ENCODE measurements at regions not wholly inside any gene's neighbourhood (a gene's known extent, or its start where the extent isn't known, plus 50 kb on each side); places are given as distances from the start of the nearest gene placed in this dataset.

- Histone ChIP-seq H3K9ac (ENCODE audit: low read depth, low read length) (no peak overlapping the region), H3K27me3 (ENCODE audit: control insufficient read depth, insufficient read depth, low read length) (no peaks in the 10 kb centered on the region), H3K4me3 (ENCODE audit: low read depth, low read length) (no peak overlapping the region), H3K4me1 (ENCODE audit: control insufficient read depth, insufficient read depth, low read length) (peaks cover 4% of the 10 kb centered on the region), H3K9me3 (ENCODE audit: control insufficient read depth, insufficient read depth, low read length) (no peaks in the 10 kb centered on the region), H3K36me3 (ENCODE audit: control insufficient read depth, insufficient read depth, low read length) (no peaks in the 10 kb centered on the region)
Observed at GRCh38 chr20:10774357-10774943, 100.7 kb upstream of the JAG1 start.

GRCh38 chr20:10777710-10778109 is 103.9 kb upstream of the JAG1 start:
- Histone ChIP-seq H3K27me3 (ENCODE audit: control insufficient read depth, insufficient read depth, low read length) (no peaks in the 10 kb centered on the region), H3K4me3 (ENCODE audit: low read depth, low read length) (no peak overlapping the region), H3K36me3 (ENCODE audit: control insufficient read depth, insufficient read depth, low read length) (no peaks in the 10 kb centered on the region), H3K9me3 (ENCODE audit: control insufficient read depth, insufficient read depth, low read length) (no peaks in the 10 kb centered on the region), H3K4me1 (ENCODE audit: control insufficient read depth, insufficient read depth, low read length) (no peaks in the 10 kb centered on the region), H3K9ac (ENCODE audit: low read depth, low read length) (no peak overlapping the region)

- Histone ChIP-seq H3K9me3 (ENCODE audit: control insufficient read depth, insufficient read depth, low read length) (no peaks in the 10 kb centered on the region), H3K27me3 (ENCODE audit: control insufficient read depth, insufficient read depth, low read length) (no peaks in the 10 kb centered on the region), H3K4me1 (ENCODE audit: control insufficient read depth, insufficient read depth, low read length) (peaks cover 15% of the 10 kb centered on the region), H3K4me3 (ENCODE audit: low read depth, low read length) (no peak overlapping the region), H3K9ac (ENCODE audit: low read depth, low read length) (no peak overlapping the region), H3K36me3 (ENCODE audit: control insufficient read depth, insufficient read depth, low read length) (no peaks in the 10 kb centered on the region)
Observed at GRCh38 chr20:10779911-10780310, 106.1 kb upstream of the JAG1 start.

DNA sequence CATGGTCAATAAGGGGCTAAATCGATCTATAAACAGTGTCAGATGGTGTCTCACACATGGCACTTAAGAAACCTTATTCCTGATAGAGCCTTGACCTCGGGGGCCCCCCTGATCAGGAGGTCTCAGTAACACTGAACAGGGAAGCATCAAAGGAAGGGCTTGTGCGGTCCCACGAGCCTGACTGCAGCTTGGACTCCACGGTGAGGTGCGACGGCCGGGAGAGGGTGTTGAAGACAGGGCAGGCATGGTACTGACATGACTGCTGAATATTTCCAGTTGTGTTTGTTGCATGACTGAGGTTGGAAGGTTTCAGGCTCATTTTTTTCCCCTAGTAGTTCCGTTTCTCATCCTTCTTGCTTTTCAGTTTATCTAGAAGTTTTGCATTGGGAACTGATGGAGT is 107.1 kb upstream of the JAG1 start:
- Histone ChIP-seq H3K27me3 (ENCODE audit: control insufficient read depth, insufficient read depth, low read length) (no peaks in the 10 kb centered on the region), H3K9ac (ENCODE audit: low read depth, low read length) (no peak overlapping the region), H3K36me3 (ENCODE audit: control insufficient read depth, insufficient read depth, low read length) (no peaks in the 10 kb centered on the region), H3K4me3 (ENCODE audit: low read depth, low read length) (no peak overlapping the region), H3K9me3 (ENCODE audit: control insufficient read depth, insufficient read depth, low read length) (no peaks in the 10 kb centered on the region), H3K4me1 (ENCODE audit: control insufficient read depth, insufficient read depth, low read length) (peaks cover 15% of the 10 kb centered on the region)

GRCh38 chr20:10781526-10781925 is 107.7 kb upstream of the JAG1 start:
- H3K9ac ChIP-seq (ENCODE audit: low read depth, low read length), result no peak overlapping the region

DNA sequence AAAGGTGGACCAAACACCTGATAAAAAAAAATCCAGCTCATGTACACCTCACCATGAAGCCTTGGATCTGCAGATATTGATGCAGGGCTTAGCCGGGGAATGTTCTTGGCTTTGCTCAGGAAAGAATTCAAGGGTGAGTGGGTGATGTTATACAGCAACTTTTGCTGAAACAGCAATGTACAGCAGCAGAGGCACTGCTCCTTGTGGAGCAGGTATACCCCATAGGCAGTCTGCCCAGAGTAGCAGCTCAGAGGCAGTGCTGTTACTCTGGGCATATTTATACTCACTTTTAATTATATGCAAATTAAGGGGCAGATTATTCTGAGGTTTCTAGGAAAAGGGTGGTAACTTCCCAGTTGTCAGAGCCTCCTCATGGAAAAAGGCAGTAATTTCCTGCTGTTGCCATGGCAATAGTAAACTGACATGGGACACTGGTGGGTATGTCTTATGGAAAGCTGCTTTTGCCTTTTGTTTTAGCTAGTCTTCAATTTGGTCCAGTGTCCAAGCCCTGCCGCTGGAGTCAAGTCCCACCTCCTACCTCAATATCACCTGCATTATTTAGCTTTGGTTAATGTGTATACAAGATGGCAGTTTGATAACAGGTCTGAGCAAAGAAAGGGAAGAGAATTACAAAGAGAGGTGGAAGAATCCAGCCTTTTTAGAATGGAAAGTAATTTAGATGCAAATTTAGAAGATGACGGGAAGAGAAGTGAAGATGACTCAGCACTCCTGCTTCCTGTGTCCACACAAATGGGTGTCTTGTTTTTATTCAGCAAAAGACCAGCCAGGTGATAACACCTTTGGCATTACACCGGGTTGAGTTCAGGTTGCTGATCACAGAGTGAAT is 110.1 kb upstream of the JAG1 start:
- Histone ChIP-seq H3K4me3 (ENCODE audit: low read depth, low read length) (no peak overlapping the region), H3K9ac (ENCODE audit: low read depth, low read length) (no peak overlapping the region), H3K36me3 (ENCODE audit: control insufficient read depth, insufficient read depth, low read length) (no peaks in the 10 kb centered on the region)

More at GRCh38 chr20:10781526-10781925, 107.7 kb upstream of the JAG1 start:
- Histone ChIP-seq H3K36me3 (ENCODE audit: control insufficient read depth, insufficient read depth, low read length) (no peaks in the 10 kb centered on the region), H3K27me3 (ENCODE audit: control insufficient read depth, insufficient read depth, low read length) (no peaks in the 10 kb centered on the region), H3K4me1 (ENCODE audit: control insufficient read depth, insufficient read depth, low read length) (peaks cover 15% of the 10 kb centered on the region), H3K4me3 (ENCODE audit: low read depth, low read length) (no peak overlapping the region), H3K9me3 (ENCODE audit: control insufficient read depth, insufficient read depth, low read length) (no peaks in the 10 kb centered on the region)

DNA sequence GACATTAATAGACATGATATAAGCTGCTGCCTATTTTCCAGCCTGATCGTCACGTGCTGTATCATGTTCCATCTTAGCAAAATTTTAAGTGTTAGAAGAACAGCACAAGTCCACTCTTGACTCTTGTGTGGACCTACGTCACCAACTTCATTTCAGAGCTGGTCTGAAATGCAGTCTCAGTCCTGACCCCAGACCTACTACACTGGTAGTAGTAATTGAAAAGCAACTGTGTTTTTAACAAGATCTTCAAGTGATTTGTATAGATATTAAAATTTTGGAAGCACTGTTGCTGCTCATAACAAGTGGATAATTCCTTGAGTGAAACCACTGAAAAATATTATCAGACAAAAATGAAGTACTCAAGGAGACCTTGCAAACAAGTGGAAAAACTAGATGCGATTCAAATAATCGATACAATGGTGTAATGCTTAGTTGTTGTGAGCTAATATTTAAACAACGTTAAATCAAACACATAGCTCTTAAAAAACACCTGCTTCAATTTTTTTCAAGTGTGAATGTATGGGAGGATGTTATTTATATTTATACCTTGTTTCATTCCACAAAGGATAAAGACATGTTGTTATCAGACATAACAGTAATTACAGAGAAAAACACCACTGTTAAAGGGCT is 110.9 kb upstream of the JAG1 start:
- H3K27me3 ChIP-seq (ENCODE audit: control insufficient read depth, insufficient read depth, low read length), result no peaks in the 10 kb centered on the region
- H3K9me3 ChIP-seq (ENCODE audit: control insufficient read depth, insufficient read depth, low read length), result no peaks in the 10 kb centered on the region
- no peak overlapping the region for H3K4me3 ChIP-seq (ENCODE audit: low read depth, low read length)
- H3K36me3 ChIP-seq (ENCODE audit: control insufficient read depth, insufficient read depth, low read length), result no peaks in the 10 kb centered on the region
- peaks cover 15% of the 10 kb centered on the region for H3K4me1 ChIP-seq (ENCODE audit: control insufficient read depth, insufficient read depth, low read length)
- H3K9ac ChIP-seq (ENCODE audit: low read depth, low read length), result no peak overlapping the region

More for the DNA sequence above, 110.1 kb upstream of the JAG1 start:
- H3K9me3 ChIP-seq (ENCODE audit: control insufficient read depth, insufficient read depth, low read length), result no peaks in the 10 kb centered on the region
- no peaks in the 10 kb centered on the region for H3K27me3 ChIP-seq (ENCODE audit: control insufficient read depth, insufficient read depth, low read length)
- H3K4me1 ChIP-seq (ENCODE audit: control insufficient read depth, insufficient read depth, low read length), result peaks cover 15% of the 10 kb centered on the region

GRCh38 chr20:10786678-10787077 is 112.9 kb upstream of the JAG1 start:
- peaks cover 15% of the 10 kb centered on the region for H3K4me1 ChIP-seq (ENCODE audit: control insufficient read depth, insufficient read depth, low read length)
- H3K9me3 ChIP-seq (ENCODE audit: control insufficient read depth, insufficient read depth, low read length), result no peaks in the 10 kb centered on the region
- no peak overlapping the region for H3K9ac ChIP-seq (ENCODE audit: low read depth, low read length)
- H3K4me3 ChIP-seq (ENCODE audit: low read depth, low read length), result no peak overlapping the region
- no peaks in the 10 kb centered on the region for H3K36me3 ChIP-seq (ENCODE audit: control insufficient read depth, insufficient read depth, low read length)
- no peaks in the 10 kb centered on the region for H3K27me3 ChIP-seq (ENCODE audit: control insufficient read depth, insufficient read depth, low read length)

- H3K9ac ChIP-seq (ENCODE audit: low read depth, low read length), result no peak overlapping the region
- H3K4me1 ChIP-seq (ENCODE audit: control insufficient read depth, insufficient read depth, low read length), result peaks cover 15% of the 10 kb centered on the region
- H3K9me3 ChIP-seq (ENCODE audit: control insufficient read depth, insufficient read depth, low read length), result no peaks in the 10 kb centered on the region
- no peaks in the 10 kb centered on the region for H3K36me3 ChIP-seq (ENCODE audit: control insufficient read depth, insufficient read depth, low read length)
- no peak overlapping the region for H3K4me3 ChIP-seq (ENCODE audit: low read depth, low read length)
- no peaks in the 10 kb centered on the region for H3K27me3 ChIP-seq (ENCODE audit: control insufficient read depth, insufficient read depth, low read length)
Observed at GRCh38 chr20:10788055-10788454, 114.3 kb upstream of the JAG1 start.

DNA sequence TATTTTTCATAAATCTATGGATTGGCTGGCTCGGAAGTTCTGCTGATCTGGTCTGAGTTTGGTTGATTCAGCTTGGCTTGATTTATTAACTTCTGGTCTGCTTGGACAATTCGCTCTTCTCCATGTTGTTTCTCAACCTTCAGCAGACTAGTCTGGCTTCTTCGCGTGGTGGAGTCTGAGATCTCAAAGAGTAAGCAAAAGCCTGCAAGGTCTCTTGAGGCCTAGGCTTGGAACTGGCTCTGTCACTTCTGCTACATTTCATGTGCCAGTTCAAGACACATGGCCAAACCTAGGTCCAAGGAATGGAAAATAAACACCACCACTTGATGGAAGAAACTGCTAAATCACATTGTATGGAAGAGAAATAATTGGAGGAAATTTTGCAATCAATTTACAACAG is 115.1 kb upstream of the JAG1 start:
- no peak overlapping the region for H3K9ac ChIP-seq (ENCODE audit: low read depth, low read length)
- no peak overlapping the region for H3K4me3 ChIP-seq (ENCODE audit: low read depth, low read length)
- no peaks in the 10 kb centered on the region for H3K9me3 ChIP-seq (ENCODE audit: control insufficient read depth, insufficient read depth, low read length)

GRCh38 chr20:10789386-10789785 is 115.6 kb upstream of the JAG1 start:
- Histone ChIP-seq H3K4me3 (ENCODE audit: low read depth, low read length) (no peak overlapping the region), H3K36me3 (ENCODE audit: control insufficient read depth, insufficient read depth, low read length) (no peaks in the 10 kb centered on the region), H3K27me3 (ENCODE audit: control insufficient read depth, insufficient read depth, low read length) (no peaks in the 10 kb centered on the region), H3K4me1 (ENCODE audit: control insufficient read depth, insufficient read depth, low read length) (peaks cover 6% of the 10 kb centered on the region), H3K9ac (ENCODE audit: low read depth, low read length) (no peak overlapping the region), H3K9me3 (ENCODE audit: control insufficient read depth, insufficient read depth, low read length) (no peaks in the 10 kb centered on the region)

More for the DNA sequence above, 115.1 kb upstream of the JAG1 start:
- no peaks in the 10 kb centered on the region for H3K36me3 ChIP-seq (ENCODE audit: control insufficient read depth, insufficient read depth, low read length)
- H3K4me1 ChIP-seq (ENCODE audit: control insufficient read depth, insufficient read depth, low read length), result peaks cover 10% of the 10 kb centered on the region
- H3K27me3 ChIP-seq (ENCODE audit: control insufficient read depth, insufficient read depth, low read length), result no peaks in the 10 kb centered on the region

DNA sequence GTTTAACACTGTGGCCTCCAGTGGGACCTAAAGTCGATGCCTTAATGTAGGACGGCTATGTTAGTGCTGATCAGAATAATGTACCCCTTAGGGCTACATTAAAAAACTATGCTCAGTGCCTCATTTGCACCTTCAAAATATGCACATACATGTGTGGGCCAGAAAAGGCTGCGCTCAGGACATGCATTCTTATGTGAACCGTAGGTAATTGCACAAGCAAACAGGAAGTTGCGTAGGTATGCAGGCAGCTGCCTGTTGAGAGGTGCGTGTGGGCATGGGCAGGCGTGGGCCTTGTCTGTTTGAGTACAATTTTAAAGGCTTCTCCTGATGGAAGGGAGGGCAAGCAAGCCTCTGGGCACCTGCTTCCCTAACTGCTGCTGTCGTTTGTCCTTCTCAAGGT is 116.2 kb upstream of the JAG1 start:
- no peaks in the 10 kb centered on the region for H3K9me3 ChIP-seq (ENCODE audit: control insufficient read depth, insufficient read depth, low read length)
- no peaks in the 10 kb centered on the region for H3K36me3 ChIP-seq (ENCODE audit: control insufficient read depth, insufficient read depth, low read length)

More for the DNA sequence above, 116.2 kb upstream of the JAG1 start:
- H3K27me3 ChIP-seq (ENCODE audit: control insufficient read depth, insufficient read depth, low read length), result no peaks in the 10 kb centered on the region
- peaks cover 6% of the 10 kb centered on the region for H3K4me1 ChIP-seq (ENCODE audit: control insufficient read depth, insufficient read depth, low read length)
- no peak overlapping the region for H3K9ac ChIP-seq (ENCODE audit: low read depth, low read length)
- H3K4me3 ChIP-seq (ENCODE audit: low read depth, low read length), result no peak overlapping the region
